HG03103 (cell line): ENCODE measurements at regions not wholly inside any gene's neighbourhood (a gene's known extent, or its start where the extent isn't known, plus 50 kb on each side); places are given as distances from the start of the nearest gene placed in this dataset.
"Not testable (repeated sequence)": the region's sequence is repeated elsewhere in the genome, so short reads cannot be mapped to it uniquely, and the experiment has no call there.

ENCODE experiments used
- ATAC-seq: cut with Tn5 transposase; IDR thresholded peaks from one replicate; pipeline ENCODE4 v1.9.1; 2021; ENCODE audit warnings: low read depth; ENCODE audit not compliant: unreplicated experiment

DNA sequence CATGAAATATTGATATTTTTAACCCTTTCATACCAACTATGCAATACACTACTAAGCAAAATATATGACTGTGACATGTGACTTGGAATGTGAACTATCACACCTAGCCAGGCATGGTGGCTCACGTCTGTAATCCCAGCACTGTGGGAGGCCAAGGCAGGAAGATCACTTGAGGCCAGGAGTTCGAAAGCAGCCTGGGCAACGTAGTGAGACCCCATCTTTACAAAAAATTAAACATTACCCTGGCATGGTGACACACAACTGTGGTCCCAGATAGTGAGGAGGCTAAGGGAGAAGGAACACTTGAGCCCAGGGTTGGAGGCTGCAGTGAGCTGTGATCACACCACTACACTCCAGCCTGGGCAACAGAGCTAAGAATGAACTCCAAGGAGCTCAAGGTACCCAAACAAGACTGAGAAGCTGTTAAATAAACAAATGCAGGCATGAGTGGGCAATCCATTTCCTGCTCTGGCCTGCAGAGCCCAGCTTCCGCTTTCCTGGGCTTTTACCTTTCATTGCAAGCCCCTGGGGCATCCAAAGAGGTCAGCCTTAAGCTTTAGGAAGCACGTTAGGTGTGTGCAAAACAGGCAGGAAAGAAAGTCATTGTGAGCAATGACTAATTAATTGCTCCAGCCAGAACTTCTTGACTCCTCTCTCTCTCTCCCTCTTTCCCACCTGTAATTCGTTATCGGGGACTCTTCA lies 162.1 kb upstream of the FOXK1 start:
- no peak for ATAC-seq

DNA sequence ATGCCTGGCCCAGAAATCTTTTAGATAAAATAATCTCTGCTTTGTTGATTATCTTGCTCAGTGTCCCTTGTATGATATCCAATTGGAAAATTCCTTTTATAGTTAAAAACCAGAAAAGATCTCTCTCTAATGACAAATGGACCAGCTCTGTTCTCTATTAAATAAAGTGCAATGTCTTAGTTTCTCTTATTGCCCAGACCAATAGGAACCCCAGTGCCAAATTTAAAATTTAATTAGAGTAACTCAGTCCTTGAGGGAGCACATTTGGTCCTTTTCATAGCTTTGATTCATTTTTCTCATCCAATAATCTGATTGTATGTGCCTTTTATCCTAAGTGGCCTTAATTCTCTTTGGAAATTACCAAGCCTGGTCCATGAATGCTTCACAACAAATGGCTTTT lies 158.9 kb upstream of the FOXK1 start:
- ATAC-seq = no peak

DNA sequence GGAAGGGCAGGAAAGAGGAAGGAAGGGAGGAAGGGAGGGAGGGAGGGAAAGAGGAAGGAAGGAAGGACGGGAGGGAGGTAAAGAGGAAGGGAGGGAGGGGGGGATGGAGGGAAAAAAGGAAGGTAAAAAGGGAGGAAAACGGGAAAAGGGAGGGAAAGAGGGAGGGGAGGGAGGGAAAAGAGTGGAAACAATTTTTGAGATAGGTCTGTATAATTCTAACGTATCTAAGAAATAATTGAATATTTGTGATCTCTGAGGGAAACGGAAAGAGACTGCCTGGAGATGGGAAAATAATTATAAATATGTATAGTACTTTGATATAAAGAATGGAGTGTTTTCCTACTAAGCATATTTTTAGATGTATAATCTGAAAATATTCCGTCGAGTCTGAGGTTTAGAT lies 158.2 kb upstream of the FOXK1 start:
- no peak for ATAC-seq

DNA sequence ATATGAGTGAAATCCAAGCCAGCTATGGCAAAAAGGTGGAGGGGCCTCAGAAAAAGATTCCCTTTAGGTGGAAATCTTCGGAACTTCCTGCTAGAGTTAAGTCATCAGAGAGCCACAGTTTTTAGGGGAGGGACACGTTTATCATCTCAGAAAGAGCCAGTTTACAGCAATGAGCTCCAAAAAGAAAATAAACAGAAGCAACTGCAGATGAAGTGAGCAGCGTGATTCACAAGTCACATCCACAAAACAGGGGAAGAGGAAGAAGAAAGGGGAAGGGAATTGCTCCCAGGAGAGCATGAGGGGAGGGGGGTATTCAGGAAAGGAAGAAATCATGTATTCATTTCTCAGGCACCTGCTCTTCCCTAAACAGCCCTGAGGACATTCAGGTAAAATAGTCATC lies 156.2 kb upstream of the FOXK1 start:
- no peak for ATAC-seq

DNA sequence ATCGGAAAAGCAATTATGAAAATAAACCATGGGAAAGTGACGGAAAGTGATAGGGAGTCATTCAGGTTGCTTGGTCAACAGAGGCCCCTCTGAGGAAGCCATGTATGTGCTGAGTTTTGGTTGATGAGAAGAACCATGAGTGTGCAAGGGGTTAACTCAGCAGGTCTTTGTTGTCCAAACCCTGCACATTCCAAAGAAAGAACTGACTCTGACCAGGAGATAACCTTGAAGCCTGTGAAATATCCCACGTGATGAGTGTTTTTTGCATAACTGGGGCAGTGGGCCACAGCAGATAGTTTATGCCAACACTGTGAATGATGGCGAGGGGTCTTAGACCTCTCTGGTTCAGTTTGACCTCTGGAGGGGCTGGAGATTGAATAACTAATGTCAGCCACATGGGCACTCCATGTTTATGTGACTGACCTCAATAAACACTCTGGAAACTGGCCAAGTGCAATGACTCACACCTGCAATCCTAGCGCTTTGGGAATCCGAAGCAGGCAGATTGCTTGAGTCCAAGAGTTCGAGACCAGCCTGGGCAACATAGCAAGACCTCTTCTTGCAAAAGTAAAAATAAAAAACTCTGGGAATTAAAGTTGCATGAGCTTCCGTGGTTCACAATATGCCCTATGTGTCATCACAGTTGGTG lies 154.0 kb upstream of the FOXK1 start:
- ATAC-seq = no peak

DNA sequence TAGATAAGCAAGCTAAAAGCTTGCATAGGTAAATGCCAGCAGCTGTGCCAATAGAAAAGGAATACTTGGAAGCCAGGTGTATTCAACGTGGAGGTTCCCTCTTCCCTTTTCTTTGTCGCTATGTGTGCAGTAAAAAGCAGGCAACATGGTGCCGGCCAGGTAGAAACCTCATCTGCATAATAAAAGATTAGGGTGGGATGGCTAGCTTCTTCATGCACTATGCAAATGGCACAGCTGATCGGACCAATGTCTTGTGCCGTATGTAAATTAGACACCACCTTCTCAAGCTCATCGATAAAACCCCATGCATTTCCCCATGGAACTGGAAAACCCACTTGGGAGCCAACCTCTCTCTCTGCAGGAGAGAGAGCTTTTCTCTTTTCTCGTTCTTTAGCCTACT lies 150.9 kb upstream of the FOXK1 start:
- no peak for ATAC-seq

DNA sequence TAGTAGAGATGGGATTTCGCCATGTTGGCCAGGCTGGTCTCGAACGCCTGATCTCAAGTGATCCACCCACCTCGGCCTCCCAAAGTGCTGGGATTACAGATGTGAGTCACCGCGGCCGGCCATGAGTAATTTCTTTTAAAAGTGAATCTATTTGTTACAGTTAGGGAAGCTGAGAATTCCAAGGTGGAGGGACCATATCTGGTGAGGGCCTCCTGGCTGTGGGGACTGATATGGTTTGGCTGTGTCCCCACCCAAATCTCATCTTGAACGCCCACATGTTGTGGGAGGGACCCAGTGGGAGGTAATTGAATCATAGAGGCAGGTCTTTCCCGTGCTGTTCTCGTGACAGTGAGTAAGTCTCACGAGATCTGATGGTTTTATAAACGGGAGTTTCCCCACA lies 148.8 kb upstream of the FOXK1 start:
- ATAC-seq = not testable (repeated sequence)

DNA sequence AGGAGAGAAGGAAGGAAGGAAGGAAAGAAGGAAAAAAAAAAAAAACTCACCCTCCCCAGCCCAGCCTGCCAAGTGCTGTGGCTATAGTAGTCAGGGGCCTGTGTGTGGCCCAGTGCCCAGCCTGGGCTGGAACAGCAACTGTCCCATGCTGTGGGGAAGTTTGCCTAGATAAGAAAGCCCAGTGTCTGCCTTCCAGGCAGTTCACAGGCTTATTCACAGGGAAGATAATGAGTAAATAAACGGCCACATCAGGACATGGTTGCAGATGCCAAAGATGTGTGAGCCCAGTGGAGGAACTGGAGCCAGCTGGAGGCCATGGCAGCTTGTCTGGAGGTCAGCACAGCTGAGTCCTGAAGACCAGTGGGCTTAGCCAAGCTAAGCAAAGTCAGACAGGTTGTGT lies 132.4 kb upstream of the FOXK1 start:
- ATAC-seq = no peak

DNA sequence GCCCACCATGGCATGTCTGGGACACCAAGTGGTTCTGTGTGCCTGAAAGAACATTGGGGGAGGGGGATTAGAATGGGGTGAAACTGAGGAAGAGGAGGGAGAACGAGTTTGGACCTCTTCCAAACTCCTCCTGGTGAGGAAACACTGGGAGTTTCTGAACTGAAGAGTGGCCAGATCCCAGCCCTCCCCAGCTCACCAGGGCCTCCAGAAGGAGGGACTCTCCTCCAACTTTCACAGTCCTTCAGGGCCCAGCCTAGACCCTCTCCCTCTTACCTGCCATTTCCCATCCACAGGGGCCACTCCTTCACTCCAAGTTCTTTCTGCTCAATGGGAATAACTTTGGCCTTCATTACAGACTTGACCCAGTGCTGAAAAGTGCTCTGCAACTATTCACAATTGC lies 132.0 kb upstream of the FOXK1 start:
- ATAC-seq = no peak

DNA sequence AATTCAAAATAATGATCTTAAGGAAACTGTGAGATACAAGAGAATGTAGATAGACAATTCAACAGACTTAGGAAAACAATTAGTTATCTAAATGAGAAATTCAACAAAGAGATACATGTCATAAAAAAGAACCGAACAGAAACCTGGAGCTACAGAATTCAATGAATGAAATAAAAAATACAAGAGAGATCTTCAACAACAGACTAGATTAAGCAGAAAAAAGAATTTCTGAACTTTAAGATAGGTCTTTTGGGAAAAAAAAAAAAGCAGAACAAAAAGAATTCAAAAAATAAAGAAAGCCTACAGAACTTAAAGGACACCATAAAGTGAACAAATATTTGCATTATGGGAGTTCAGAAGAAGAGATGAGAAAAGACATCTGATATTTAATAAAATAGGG lies 129.1 kb upstream of the FOXK1 start:
- no peak for ATAC-seq

DNA sequence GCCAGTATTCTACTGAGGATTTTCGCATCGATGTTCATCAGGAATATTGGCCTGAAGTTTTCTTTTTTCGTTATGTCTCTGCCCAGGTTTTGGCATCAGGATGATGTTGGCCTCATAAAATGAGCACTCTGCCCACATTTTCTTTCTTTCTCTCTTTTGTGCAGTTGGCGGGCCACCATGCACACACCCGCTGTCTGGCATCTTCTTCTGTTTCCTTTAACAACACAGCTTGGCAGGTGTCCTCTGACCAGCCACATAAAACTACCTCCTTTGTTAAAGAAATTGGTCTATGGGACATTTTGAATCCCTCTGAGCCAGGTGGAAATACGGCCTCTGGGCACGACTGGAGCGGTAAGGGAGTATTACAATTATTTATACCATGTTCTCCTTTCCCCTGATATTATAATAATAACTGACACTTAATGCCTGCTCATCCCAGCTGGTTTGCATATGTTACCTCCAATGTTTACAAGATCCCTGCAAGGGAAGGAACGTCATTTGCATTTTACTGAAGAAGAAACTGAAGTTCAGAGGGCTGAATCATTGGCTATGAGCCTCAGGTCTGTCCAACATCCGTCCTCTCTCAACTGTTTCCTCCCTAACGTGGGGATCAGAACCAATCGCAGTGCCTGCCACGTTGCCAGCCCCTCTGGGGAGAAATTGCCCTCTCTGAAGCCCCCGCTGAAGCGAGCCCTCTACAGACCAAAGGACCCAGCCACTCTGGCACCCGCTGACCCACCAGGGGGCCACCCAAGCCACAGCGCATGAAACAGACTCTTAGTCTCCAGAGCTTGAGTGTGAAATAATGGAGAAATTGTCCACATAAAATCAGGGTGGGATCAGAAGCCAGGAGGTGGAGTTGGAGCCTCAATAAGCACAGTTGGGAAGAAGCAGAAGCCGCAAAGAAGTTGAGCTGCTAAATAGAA lies 125.0 kb upstream of the FOXK1 start:
- no peak for ATAC-seq

DNA sequence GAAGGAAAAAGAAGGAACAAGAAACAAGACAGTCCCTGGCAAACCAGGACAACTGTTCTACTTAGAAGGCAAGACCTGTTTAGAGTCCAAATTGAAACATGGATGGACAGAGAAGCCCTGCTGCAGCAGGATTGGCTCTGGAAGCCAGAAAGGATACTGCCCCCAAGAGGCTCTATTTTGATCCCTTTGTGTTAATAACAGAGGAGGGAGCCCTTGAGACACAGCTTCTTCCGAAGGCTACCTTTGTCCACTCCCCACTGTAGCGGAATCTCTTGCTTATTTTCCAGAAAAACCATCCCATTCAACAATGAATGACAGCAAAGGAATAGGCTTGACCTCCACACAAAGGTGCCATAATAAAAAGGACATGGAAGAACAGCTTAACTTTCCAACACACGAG lies 120.3 kb upstream of the FOXK1 start:
- ATAC-seq = no peak

DNA sequence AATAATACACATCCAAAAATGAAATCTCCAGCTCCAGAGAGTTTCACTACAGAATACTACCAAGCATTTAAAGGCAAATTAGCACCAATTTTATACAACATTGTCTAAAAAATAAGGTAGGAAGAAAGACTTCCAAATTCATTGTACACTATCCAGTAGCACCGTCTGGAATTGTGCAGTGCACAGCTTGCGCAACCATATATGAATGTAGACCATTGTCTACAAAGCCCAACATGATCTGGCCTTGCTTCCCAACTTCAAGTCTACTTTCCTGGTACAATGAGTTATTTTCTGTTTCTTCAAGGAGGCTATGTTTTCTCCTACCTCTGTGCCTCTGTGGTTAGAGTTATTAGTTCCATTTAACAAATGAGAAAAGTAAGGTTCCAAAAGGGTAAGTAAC lies 115.4 kb upstream of the FOXK1 start:
- no peak for ATAC-seq

DNA sequence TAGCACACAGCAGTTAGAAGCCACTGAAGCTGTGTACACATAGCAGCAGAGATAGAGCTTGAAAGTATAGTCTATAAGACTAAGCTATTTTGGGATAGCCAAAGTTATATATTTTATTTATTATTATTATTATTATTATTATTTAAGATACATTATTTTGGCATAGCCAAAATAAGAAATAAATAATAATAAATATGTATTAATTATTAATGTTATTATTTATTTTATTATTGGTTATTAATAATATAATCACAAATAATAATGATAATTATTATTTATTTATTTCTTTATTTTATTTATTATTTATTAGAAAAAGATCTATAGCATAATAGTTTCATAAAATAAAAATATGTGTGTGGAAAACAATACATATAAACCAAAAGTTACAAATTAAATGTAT lies 107.2 kb upstream of the FOXK1 start:
- no peak for ATAC-seq

DNA sequence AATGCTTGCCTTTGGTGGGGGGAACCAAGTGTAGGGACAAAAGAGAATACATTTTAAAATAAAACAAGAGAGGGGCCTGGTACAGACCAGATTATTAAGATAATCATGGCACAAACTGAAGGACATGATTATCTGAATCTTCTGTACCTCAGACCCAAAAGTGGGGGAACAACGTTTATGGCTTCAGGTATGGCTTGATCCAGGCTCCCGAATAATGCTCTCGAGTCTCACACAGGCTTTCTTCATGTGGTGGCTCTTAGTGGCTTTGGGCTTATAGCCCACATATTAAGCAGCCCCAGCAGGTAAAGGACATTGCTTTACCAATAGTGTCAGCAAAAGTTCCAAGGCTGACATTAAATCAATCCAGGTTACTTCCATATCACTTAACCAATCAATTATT lies 106.8 kb upstream of the FOXK1 start:
- no peak for ATAC-seq

DNA sequence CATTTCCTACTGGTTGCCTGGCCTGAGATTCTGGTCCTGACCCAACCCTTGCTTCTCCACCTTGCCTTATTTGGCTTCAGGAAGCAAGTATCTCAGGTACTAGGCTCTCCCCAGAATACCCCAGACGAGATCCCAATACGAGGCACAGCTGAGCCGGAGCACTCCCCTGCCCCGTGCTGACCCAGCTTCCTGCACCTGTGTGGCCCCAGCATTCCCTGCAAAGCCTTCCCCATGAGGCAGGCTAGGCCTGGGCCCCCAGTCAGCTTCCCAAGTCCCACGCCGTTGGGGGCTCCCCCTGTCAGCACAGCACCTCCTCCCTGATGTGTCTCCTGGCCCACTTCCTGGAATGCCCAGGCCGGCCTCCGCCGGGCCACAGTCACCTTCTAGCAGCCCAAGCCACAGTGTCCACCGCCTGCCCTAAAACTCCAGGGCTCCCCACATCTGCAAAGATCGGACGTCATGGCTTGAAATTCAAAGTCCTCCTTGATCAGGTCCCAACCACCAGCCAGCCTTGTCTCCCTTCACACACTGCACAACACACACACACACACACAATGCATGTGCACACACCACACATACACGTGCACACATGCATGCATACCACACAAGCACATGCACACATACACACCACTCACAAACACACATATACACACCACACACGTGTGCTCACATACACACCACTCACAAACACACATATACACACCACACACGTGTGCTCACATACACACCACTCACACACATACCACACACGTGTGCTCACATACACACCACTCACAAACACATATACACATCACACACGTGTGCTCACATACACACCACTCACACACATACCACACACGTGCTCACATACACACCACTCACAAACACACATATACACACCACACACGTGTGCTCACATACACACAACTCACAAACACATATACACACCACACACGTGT lies 78.9 kb upstream of the FOXK1 start:
- ATAC-seq = no peak

DNA sequence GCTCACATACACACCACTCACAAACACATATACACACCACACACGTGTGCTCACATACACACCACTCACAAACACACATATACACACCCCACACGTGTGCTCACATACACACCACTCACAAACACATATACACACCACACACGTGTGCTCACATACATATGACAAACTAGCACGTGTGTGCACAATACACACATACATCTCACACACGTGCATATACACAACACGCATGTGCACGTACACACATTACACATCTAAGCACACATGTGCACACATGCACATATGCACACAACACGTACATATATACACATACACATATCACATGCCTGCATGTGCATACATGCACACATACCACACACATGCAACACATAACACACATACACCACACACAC lies 78.3 kb upstream of the FOXK1 start:
- no peak for ATAC-seq

DNA sequence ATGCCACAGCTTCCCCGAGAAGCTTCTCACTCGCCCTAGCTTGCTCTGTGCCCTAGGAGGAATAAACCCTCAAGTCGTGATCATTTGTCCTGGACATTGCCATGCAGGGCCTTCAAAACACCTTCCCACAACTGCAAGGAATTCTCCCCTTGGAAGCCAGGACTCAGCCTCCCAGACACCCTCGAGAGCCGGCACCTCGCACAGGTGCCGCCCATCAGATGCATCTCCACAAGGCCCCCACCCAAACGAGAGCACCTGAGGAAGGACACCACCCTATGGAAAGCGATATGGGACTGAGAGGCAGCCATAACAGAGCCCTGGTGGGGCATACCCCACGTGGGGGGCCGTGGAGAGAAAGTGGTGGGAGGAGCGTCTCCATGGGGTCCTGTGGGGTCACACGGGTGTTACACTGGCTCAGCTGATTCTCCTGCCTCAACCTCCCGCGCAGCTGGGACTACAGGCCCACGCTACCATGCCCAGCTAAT lies 77.6 kb upstream of the FOXK1 start:
- ATAC-seq = no peak

DNA sequence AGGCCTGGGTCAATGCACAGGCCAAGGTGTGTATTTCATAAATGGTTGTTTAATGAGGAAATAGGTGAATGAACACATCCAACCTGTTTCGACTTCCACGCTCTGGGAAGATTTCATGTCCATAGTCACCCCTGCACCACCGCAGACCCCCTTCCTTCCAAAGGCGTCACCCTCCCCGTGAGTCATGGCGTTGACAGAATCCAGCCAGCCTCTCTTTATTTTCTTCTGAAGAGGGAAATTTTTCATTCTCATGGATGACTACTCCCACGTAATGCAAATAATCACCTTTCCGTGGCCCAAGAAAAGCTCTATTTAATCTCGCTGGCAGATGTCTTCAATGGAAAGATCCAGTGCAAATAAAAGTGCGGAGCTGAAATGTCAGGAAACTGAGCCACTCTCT lies 75.3 kb upstream of the FOXK1 start:
- no peak for ATAC-seq

DNA sequence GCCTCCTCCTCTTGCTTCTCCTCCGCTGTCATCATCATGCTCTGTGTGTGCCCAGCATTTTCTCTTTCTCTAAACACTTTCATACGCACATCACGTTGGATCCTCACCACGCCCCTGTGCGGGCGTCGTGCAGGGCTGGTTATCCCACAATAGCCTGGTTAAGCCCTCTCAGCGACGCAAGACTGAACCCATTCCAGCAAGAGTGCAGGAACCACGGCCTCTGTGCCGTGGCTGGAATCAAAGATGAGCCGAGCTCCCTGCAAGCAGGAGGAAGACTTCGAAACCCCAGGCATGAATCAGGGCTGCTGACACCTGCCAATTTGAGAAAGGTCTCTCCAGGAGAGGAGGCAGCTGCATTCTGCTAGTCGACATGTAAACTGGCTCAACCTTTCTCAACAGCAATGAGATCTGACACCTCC lies 74.8 kb upstream of the FOXK1 start:
- no peak for ATAC-seq
